GM18519 (cell line): ENCODE measurements at regions not wholly inside any gene's neighbourhood (a gene's known extent, or its start where the extent isn't known, plus 50 kb on each side); places are given as distances from the start of the nearest gene placed in this dataset.
"Not testable (repeated sequence)": the region's sequence is repeated elsewhere in the genome, so short reads cannot be mapped to it uniquely, and the experiment has no call there.

Experiments
- ATAC-seq: cut with Tn5 transposase; IDR thresholded peaks from one replicate; pipeline ENCODE4 v1.9.1; 2021; ENCODE audit warnings: mild to moderate bottlenecking, moderate library complexity; ENCODE audit not compliant: unreplicated experiment, low FRiP score

- no peak for ATAC-seq
Measured at GRCh38 chr13:84831666-84832657, 949.7 kb upstream of the SLITRK1 start.

DNA sequence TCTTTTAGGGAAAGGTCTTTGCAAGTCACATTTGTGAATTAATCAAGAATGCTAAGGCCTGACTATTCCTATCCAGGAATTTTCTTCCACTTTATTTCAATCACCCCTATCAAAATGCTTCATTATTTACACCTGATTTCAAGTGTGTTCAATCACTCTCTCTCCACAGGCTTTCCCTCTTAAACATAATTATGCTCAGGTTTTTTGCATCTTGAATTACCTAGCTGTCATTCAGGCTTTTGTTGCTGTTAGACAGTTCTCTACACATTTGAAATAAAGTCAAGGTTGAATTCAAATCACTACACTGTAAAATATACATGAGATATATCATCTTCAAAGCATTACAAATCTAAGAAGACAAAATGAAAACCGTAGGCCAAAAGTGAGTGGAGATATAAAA lies 941.3 kb upstream of the SLITRK1 start:
- no peak for ATAC-seq

DNA sequence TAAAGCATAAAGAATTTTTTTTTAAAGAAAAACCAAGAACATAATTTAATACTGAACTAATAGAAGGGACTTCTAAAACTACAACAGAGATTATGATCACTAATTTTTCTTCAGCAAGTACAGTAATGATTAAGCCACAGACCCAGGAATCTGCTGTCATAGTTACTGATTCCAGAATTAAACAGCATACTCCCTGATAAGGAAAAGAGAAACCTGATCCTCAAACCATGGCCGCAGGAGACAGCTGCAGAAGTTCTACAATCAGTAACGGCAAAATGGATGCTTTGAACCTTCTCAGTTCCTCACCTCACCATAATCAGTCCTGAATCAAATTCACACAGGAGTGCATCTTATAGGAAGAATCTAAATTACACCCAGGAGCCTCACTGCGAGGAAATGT lies 939.0 kb upstream of the SLITRK1 start:
- no peak for ATAC-seq

- ATAC-seq = no peak
Measured at GRCh38 chr13:84816567-84817105, 934.4 kb upstream of the SLITRK1 start.

- ATAC-seq = no peak
Measured at GRCh38 chr13:84812789-84813188, 930.5 kb upstream of the SLITRK1 start.

DNA sequence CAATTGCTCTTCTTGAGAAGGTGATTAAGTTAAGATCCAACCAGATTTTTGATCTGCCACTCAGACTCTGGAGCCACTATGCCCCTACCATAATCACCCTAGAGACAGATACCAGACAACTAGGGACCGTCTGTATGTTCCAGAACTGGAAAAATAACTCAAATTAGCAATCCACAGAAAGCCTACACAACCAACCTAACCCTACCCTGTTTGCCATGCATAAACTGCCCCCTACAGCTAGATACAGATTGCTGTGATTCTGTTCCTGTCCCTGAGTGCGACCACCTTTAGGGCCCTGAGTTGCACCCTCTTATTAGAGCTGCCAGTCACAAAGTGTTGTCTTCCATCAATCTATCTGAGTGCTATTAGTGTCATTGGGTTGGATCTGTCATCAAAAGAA lies 929.8 kb upstream of the SLITRK1 start:
- no peak for ATAC-seq

DNA sequence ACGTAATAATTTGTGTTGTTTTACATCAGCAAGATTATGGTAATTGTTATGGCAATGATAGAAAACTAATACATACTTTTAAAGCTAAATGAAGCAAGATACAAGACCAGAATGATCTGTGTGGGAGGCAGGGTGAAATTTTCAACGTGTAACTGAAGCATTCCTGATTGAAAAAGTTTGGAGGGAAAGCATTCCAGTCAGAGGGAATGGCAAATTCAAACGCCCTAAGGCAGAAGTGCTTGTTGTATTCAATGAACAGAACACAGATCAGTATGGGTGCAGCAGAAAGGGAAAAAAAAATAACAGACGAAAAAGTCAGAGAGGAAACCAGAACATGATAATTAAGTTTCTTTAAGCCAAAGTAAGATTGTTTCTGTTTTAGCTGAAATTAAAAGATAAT lies 928.5 kb upstream of the SLITRK1 start:
- no peak for ATAC-seq

DNA sequence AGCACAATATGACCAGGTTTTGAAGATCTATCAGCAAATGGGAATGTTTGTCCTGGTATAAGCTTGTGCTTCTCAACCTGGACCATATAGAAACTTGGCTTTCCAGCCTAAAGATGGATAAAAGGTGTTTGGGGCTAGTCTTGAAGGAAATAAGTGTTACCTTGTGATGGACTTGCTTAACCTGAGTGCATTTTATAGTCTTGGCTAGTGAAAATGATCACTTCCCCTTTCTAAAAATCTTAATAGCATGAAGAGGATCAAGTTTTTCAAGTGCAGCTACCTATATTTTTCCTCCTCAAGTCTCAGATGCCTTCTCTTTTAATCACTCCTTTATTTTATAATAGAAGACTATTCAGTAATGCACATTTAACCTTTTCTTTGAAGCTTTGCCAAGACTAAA lies 919.8 kb upstream of the SLITRK1 start:
- no peak for ATAC-seq

GRCh38 chr13:84784443-84785153 lies 902.3 kb upstream of the SLITRK1 start:
- ATAC-seq = no peak

DNA sequence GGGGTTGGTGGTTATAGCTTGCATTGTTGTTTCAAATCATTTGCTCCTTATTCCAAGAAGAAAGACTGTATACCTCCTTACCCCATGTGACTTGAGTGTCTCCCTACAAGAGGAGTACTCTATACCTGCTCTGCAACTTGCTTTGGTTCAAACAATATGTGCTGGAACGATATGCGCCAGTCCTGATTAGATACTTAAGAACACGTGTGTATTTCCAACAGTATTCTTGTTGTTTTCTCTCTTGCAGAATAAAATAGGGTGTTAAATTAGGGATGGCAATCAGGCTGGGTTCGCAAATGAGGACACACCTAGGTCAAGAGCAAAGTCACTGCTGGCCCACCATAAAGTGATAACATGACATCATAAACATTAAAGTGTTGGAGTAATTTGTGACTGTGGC lies 895.0 kb upstream of the SLITRK1 start:
- no peak for ATAC-seq

DNA sequence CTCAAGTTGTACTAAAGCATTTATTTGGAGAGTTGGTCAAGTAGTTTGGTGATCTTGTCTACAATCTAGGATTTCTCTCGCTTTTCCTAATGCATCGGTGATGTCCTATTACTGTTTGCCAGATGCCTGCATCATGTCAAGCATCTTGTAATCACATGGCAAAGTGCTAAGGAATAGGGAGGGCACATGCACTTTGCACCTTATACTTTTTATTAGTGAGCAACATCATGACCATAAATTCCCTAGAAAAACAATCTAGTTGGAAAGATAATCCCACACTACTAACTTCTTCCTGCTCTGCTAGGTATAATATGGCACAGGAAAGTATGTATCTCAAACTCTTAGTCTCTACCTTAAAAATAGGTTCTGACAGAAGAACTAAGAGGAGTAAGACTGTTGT lies 894.3 kb upstream of the SLITRK1 start:
- no peak for ATAC-seq

- ATAC-seq = not testable (repeated sequence)
Measured at GRCh38 chr13:84775920-84776319, 893.6 kb upstream of the SLITRK1 start.

DNA sequence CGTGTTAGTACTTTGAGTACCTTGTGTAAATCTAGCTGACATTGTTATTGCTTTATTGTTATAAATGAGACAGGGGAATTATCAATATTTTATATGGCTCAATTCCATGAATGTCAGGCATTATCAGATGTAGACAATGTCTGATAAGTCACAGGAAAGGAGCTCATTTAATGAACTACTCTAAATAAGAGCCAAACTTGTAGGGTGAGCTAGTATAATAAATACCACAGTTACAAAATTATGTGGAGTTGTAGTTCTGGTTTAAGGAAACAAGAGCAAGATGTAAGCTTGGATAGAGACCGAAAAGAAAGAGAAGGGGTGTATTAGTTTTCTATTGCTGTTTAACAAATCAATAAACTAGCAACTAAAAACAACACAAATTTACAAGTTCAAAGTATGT lies 891.8 kb upstream of the SLITRK1 start:
- no peak for ATAC-seq

DNA sequence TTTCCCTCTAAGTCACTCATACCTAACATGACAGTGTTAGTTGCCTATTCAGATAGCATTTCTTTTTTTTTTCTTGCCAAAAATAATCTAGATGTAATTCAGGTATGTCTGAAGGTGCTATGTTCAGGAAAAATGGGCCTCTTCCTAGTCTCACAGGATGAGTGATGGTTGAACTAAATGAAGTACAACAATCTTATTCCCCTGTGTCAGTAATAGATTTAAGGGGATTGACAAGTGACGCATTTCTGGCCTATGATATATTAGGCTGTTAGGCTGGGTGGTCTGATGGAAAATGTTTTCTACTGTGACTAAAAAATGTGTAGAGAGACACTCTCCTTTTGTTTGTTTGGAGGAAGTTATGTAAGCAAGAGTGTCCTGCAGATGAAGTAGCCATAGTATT lies 878.7 kb upstream of the SLITRK1 start:
- no peak for ATAC-seq

- no peak for ATAC-seq
Measured at GRCh38 chr13:84749126-84749525, 866.9 kb upstream of the SLITRK1 start.

DNA sequence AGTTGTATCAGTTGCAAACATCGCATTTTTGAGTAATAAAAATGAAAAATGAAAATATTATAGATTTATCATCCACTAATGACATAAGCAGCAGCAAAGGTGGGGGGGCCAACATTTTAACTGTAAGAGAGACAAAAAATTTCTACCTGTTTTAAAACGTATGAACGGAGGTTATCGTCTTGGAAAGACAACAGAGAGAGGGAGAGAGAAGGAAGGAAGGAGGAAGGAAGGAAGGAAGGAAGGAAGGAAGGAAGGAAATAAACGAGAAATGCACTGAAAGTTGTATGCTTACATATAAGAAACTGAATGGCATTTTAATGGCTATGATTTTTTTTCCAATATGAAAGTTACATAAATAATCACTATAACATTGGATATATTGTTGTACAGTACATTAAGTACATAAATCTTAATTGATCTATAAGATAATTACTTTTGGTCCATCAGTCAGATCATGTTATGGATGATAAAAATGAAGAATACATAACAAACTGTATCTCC lies 862.8 kb upstream of the SLITRK1 start:
- no peak for ATAC-seq

- ATAC-seq = no peak
Measured at GRCh38 chr13:84744203-84744602, 861.9 kb upstream of the SLITRK1 start.

DNA sequence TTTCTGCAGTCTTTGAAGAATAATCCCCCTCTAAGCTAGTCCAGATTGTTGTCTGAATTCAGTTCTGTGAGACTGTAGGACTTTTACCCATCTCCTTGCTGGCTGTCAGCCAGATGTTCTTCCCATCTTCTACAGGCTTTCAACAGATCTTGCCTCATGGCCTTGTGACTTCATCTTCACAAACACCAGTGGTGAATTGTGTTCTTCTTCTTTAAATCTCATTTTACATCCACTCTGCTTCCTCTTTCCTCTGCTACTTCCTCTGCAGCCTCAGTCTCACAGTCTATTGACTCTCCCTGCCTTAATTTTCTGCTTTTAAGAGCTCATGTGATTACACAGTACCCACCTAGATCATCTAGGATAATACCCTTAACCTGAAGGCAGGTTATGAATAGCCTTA lies 859.0 kb upstream of the SLITRK1 start:
- no peak for ATAC-seq

DNA sequence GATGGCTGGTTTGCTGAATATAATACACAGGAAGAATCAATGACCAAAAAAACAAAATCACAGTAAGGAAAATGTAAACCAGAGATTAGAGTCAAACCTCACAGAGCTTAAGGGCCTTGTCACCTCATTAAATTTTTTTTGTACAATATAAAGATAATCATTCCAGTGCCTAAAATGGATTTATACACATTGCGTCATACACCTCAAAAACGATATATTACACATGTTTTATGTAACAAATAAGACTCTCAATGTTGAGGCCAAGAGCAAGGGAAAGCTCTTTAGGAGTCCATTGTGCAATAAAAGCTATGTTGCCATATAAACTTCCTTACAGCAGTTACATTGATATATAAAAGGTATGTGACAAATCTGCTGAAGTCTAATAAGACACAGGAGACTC lies 856.7 kb upstream of the SLITRK1 start:
- ATAC-seq = no peak

DNA sequence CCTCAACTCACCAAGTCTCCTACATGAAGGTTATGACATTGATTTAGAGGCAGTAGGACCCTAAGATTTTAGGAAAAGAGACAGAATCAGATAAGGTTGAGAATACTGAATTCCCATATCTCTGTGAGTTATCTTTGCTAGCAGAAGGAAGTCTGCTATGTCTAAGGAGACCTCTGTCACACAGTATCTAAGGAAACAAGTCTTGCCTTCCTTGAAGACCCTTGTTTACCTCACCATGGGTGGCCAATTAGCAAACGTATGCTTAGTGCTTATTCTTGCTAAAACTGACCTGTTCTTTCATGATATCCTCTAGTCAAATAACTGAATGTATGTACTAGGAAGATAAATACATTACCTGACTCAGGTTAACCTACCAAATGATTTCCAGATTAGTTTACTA lies 855.4 kb upstream of the SLITRK1 start:
- ATAC-seq = no peak

DNA sequence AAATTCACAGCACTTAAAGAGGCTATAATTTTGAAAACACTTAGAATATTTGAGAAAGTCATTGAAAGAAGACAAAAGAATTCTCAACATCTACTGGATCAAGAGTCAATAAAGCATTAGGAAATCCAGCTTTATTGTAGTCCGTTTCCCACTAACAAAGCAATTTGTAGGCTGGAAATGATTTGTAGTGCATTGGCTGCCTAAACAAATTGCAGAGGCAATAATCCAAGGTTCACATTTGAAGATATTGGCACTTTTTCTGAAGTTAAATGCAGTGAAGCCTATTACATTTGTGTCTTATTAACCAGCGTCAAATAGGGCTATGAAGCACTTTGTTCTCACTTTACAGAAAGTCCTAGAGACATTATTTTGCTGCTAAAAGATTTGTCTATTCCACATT lies 848.1 kb upstream of the SLITRK1 start:
- no peak for ATAC-seq
